H1 (cell line): ENCODE measurements at regions not wholly inside any gene's neighbourhood (a gene's known extent, or its start where the extent isn't known, plus 50 kb on each side); places are given as distances from the start of the nearest gene placed in this dataset. TPM values are rescaled to one million over a fixed set of nuclear protein-coding genes. Genes with fewer than 3 reads are reported as not detected.

Source experiments
- small RNA-seq: library from polyadenylated mRNA; stranded (forward); fragments of <200 nt; extraction: miRNeasy Mini kit (QIAGEN cat#:217004); gene quantifications from one replicate; pipeline ENCODE3, GENCODE V24; 2013; ENCODE audit not compliant: insufficient read depth

Small RNAs in the stretch of these regions (small RNA-seq; reads per million reads assigned to genes)
- not detected for gene HMGN2P28
